Chondrocyte (in vitro differentiated cells): ENCODE measurements at regions not wholly inside any gene's neighbourhood (a gene's known extent, or its start where the extent isn't known, plus 50 kb on each side); places are given as distances from the start of the nearest gene placed in this dataset.
"Not testable (repeated sequence)": the region's sequence is repeated elsewhere in the genome, so short reads cannot be mapped to it uniquely, and the experiment has no call there.

Source experiments
- DNase-seq: peaks from one replicate; pipeline ENCODE4 v3.0.0; 2021; ENCODE audit warnings: mixed read lengths, low spot score
- H3K27ac Mint-ChIP-seq: one replicate; pipeline ENCODE4 v1.8.0; 2021; ENCODE audit warnings: mild to moderate bottlenecking, moderate library complexity, mixed read lengths; ENCODE audit not compliant: unreplicated experiment
- H3K27me3 Mint-ChIP-seq: 2 replicates; pipeline ENCODE4 v1.8.0; 2021; ENCODE audit warnings: low read depth, mixed read lengths
- H3K36me3 Mint-ChIP-seq: 2 replicates; pipeline ENCODE4 v1.8.0; 2021; ENCODE audit warnings: low read depth, mixed read lengths
- H3K4me1 Mint-ChIP-seq: 2 replicates; pipeline ENCODE4 v1.8.0; 2021; ENCODE audit warnings: low read depth, mild to moderate bottlenecking, mixed read lengths
- H3K4me3 Mint-ChIP-seq: one replicate; pipeline ENCODE4 v1.8.0; 2021; ENCODE audit warnings: mild to moderate bottlenecking, moderate library complexity, mixed read lengths; ENCODE audit not compliant: unreplicated experiment
- H3K9me3 Mint-ChIP-seq: 2 replicates; pipeline ENCODE4 v1.8.0; 2021; ENCODE audit warnings: low read depth, mixed read lengths
- TF ChIP-seq, protein P1 (sequence below): fragments of 200-600 bp; sonication (generic); IDR thresholded peaks from 2 replicates; pipeline ENCODE4 v1.5.0; 2021; ENCODE audit warnings: antibody characterized with exemption, mild to moderate bottlenecking, moderate library complexity

DNA sequence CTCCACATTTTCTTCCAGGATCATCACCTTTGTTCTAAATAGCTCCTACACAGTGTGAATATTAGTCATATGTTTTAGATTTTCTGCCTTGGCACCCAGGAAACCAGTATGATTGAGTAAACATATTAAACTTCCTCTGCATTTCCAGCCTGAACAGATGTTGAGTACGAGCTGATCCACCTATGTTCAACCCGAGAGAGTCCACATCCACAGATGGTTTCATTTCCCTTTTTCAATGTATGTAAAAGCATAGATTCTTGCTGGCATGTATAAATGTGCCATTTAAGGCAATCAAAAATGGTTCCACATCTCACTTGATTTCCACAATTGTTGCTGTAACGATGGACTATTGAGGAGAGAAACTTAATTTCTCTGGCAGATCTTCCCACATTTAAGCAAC, 74.2 kb downstream of the ZNF716 start:
- not testable (repeated sequence) for H3K27ac Mint-ChIP-seq, H3K4me3 Mint-ChIP-seq, DNase-seq, H3K36me3 Mint-ChIP-seq, H3K27me3 Mint-ChIP-seq, H3K4me1 Mint-ChIP-seq
- H3K9me3 Mint-ChIP-seq: peaks cover 62% of the 10 kb centered on the region

DNA sequence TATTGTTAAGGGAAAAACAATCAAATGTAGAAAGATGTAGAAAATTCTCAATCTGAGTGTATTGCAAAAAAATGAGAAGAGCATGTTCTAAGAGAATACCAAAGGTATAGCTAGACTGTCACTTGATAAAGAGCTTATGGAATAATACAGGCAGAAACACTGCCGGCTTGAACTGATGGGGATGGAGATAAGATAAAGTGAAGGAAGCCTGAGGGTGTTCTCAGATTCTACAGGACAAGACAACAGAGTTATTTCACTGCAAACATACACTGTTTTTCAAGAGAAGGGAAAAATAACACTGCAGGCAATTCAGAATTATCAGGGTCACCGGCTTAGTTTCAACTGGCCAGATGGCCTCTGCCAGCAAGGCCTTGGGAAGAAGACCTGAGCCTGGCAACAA, 80.0 kb downstream of the ZNF716 start:
- H3K4me3 Mint-ChIP-seq: no peak overlapping the region
- H3K27me3 Mint-ChIP-seq: no peaks in the 10 kb centered on the region
- peaks cover 64% of the 10 kb centered on the region for H3K9me3 Mint-ChIP-seq
- no peaks in the 10 kb centered on the region for H3K36me3 Mint-ChIP-seq
- TF ChIP-seq, protein P1, sequence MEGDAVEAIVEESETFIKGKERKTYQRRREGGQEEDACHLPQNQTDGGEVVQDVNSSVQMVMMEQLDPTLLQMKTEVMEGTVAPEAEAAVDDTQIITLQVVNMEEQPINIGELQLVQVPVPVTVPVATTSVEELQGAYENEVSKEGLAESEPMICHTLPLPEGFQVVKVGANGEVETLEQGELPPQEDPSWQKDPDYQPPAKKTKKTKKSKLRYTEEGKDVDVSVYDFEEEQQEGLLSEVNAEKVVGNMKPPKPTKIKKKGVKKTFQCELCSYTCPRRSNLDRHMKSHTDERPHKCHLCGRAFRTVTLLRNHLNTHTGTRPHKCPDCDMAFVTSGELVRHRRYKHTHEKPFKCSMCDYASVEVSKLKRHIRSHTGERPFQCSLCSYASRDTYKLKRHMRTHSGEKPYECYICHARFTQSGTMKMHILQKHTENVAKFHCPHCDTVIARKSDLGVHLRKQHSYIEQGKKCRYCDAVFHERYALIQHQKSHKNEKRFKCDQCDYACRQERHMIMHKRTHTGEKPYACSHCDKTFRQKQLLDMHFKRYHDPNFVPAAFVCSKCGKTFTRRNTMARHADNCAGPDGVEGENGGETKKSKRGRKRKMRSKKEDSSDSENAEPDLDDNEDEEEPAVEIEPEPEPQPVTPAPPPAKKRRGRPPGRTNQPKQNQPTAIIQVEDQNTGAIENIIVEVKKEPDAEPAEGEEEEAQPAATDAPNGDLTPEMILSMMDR: no peak
- no peak overlapping the region for H3K27ac Mint-ChIP-seq
- no peak for DNase-seq
- H3K4me1 Mint-ChIP-seq: no peaks in the 10 kb centered on the region

DNA sequence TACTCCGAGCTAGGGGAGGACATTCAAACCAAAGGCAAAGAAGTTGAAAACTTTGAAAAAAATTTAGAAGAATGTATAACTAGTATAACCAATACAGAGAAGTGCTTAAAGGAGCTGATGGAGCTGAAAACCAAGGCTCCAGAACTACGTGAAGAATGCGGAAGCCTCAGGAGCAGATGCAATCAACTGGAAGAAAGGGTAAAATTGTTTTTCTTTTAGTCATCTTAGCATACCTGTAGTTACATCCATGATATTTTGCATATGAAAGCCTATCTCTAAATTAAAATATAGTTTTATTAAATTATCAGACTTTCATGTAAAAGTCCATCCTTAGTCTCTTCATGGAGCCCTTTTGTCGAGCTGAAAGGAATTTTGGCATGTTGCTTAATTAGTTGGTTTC, 90.7 kb downstream of the ZNF716 start:
- not testable (repeated sequence) for DNase-seq, H3K4me3 Mint-ChIP-seq, H3K36me3 Mint-ChIP-seq, H3K4me1 Mint-ChIP-seq, H3K27ac Mint-ChIP-seq, H3K27me3 Mint-ChIP-seq
- H3K9me3 Mint-ChIP-seq: peaks cover 41% of the 10 kb centered on the region

DNA sequence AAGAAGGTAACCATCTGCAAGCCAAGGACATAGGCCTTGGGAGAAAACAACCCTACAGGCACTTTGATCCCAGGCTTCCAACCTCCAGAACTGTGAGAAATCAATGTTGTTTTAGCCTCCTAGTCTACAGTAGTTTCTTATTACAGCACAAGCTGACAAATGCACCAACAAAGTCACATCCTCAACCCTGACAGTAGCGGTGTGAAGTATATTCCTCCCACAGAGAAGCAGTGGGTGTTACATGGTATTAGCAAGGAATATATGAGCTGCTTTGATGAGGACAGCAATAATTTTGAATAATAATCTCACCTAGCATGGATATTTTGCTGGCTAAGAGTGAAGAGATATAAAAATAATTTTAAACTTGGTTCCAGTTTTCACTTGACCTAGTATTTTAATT, 92.4 kb downstream of the ZNF716 start:
- H3K9me3 Mint-ChIP-seq: peaks cover 36% of the 10 kb centered on the region
- not testable (repeated sequence) for DNase-seq, H3K4me3 Mint-ChIP-seq, H3K27me3 Mint-ChIP-seq, H3K4me1 Mint-ChIP-seq, H3K27ac Mint-ChIP-seq, H3K36me3 Mint-ChIP-seq

DNA sequence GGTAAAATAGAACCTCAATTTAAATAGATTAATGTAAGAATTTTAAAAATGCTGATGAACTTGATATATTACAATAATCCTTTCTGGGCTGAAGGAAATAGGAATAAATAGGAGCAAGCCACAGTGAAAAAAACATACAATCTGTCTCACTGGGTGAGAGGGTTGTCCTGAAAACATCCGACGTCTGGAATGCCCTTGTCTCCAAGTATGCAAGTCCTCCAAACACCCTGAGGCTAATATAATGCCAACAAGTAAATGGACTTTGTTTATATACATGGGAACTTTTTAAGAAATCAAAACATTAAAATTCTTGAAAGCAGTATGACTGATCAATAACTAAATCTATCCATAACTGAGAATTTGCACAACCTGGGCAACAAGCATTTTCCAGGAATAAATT, 97.4 kb downstream of the ZNF716 start:
- peaks cover 55% of the 10 kb centered on the region for H3K9me3 Mint-ChIP-seq
- H3K36me3 Mint-ChIP-seq, H3K4me3 Mint-ChIP-seq, H3K4me1 Mint-ChIP-seq, H3K27me3 Mint-ChIP-seq, H3K27ac Mint-ChIP-seq, DNase-seq: not testable (repeated sequence)

DNA sequence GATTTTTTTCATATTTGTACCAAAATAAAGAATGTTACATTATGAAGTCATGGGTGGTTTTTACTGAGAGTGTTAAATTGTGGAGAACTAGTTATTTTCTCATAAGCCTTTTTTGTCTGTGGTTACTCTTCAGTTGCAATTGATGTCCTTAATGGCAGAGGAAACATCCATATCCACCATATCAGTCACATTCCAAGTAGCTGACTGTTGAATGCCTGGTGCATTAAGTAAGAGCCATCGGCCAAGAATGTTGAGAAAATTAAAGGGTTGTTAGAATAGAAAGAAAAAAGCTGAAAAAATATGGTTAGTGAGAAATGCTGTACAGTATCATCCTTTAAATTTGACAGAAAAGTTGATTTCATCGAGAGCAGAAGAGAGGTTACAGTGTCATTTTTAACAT, 100.0 kb downstream of the ZNF716 start:
- H3K27me3 Mint-ChIP-seq, DNase-seq, H3K36me3 Mint-ChIP-seq, H3K27ac Mint-ChIP-seq, H3K4me3 Mint-ChIP-seq, H3K4me1 Mint-ChIP-seq: not testable (repeated sequence)
- H3K9me3 Mint-ChIP-seq: peaks cover 50% of the 10 kb centered on the region

DNA sequence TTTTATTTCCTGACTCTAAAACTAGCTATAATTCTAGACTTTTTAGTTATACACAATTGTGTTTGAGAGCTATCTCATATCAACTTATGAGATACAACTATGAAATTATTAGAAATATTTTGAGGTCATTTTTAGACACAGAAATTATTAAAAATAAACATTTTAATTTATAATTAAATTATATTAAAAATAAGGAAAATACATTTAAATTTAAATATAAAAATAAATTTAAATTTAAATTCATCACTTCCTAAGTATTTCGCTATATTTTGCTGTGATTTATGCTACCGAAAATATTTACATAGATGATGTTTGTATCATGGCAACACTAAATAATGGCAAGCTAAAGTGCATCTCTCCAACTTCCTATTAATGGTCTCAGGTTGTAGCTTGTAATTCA, 105.7 kb downstream of the ZNF716 start:
- H3K4me3 Mint-ChIP-seq, DNase-seq, H3K27ac Mint-ChIP-seq, H3K4me1 Mint-ChIP-seq, H3K36me3 Mint-ChIP-seq, H3K27me3 Mint-ChIP-seq: not testable (repeated sequence)
- peaks cover 48% of the 10 kb centered on the region for H3K9me3 Mint-ChIP-seq

DNA sequence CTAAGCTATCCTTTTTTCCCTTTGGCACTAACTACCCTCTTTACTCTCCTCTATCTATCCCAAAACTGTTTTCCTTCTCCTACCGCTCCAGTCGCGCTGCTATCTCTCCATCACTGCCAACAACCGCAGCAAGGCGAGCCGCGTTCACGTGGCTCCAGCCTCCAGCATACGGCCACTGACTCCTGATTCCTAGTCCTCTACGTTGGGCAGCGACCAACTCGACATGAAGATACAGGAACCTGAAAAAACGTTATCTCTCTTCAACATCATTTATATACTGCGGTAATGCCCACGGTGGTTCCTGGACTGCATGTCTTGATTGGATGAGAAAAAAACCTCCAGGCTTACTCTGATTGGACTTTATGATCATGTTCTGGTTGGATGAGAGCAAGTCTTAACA, 129.5 kb downstream of the ZNF716 start:
- Mint-ChIP-seq H3K4me1 (no peaks in the 10 kb centered on the region), H3K4me3 (no peak overlapping the region), H3K27me3 (no peaks in the 10 kb centered on the region), H3K9me3 (peaks cover 57% of the 10 kb centered on the region), H3K27ac (no peak overlapping the region), H3K36me3 (peaks cover 1% of the 10 kb centered on the region)
- TF ChIP-seq, protein P1: no peak
- no peak for DNase-seq
